Neuron (in vitro differentiated cells): ENCODE measurements at regions not wholly inside any gene's neighbourhood (a gene's known extent, or its start where the extent isn't known, plus 50 kb on each side); places are given as distances from the start of the nearest gene placed in this dataset.

Experiments used
- H2AFZ ChIP-seq: one replicate; pipeline ENCODE4 v1.6.1; 2013; ENCODE audit warnings: low read depth, mild to moderate bottlenecking, inconsistent platforms, low read length, moderate library complexity
- H3K27me3 ChIP-seq: one replicate; pipeline ENCODE4 v1.6.1; 2013; ENCODE audit warnings: low read length; ENCODE audit not compliant: insufficient read depth
- H3K36me3 ChIP-seq: one replicate; pipeline ENCODE4 v1.6.1; 2013; ENCODE audit warnings: low read length; ENCODE audit not compliant: insufficient read depth
- H3K4me1 ChIP-seq: one replicate; pipeline ENCODE4 v1.6.1; 2013; ENCODE audit warnings: low read length; ENCODE audit not compliant: insufficient read depth
- H3K4me3 ChIP-seq: 2 replicates; pipeline ENCODE4 v1.5.1; 2013; ENCODE audit warnings: mild to moderate bottlenecking, low read length, moderate library complexity
- H3K9me3 ChIP-seq: one replicate; pipeline ENCODE4 v1.6.1; 2013; ENCODE audit warnings: low read length

DNA sequence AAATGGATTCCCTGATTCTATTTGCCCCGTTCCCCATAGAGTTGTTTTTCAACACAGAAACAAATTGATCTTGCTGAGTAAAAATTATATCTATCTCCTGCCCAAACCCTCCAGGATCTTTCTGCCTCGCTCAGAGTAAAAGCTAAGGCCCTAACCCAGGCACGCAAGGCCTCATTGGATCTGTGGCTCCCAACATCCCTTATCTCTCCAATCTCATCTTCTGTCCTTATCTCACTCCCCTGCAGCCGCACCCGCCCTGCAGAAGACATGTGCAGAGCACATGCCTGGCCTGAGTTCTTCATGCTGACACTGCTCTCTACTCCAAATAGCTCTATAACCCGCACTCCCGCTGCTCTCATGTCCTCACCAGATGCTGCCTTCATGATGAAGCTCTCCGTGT is 543.8 kb upstream of the ZFP42 start:
- H3K9me3 ChIP-seq = no peaks in the 10 kb centered on the region
- H2AFZ ChIP-seq = no peak overlapping the region
- no peaks in the 10 kb centered on the region for H3K36me3 ChIP-seq
- no peak overlapping the region for H3K4me3 ChIP-seq
- no peaks in the 10 kb centered on the region for H3K4me1 ChIP-seq
- H3K27me3 ChIP-seq = no peaks in the 10 kb centered on the region

DNA sequence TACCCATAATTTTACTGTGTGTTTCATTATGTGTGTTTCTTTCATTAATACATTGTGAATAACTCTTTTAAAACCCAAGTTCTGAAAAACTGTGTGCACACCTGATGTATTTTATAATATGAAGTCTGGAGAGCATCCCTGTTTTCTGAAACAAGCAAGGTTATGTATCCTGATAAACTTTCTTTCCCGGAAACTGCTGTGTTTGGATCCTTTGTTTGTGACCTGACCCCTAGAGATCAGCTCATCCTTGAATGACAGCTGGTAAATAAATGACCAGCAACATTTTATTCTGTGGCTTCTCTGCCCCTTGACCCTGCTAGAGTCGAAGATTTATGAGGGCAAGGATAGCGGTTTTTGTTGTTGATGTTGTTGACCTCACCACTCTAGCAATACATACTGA is 535.6 kb upstream of the ZFP42 start:
- no peak overlapping the region for H2AFZ ChIP-seq
- no peaks in the 10 kb centered on the region for H3K4me1 ChIP-seq
- H3K4me3 ChIP-seq = no peak overlapping the region
- H3K27me3 ChIP-seq = no peaks in the 10 kb centered on the region
- no peaks in the 10 kb centered on the region for H3K9me3 ChIP-seq
- H3K36me3 ChIP-seq = no peaks in the 10 kb centered on the region

DNA sequence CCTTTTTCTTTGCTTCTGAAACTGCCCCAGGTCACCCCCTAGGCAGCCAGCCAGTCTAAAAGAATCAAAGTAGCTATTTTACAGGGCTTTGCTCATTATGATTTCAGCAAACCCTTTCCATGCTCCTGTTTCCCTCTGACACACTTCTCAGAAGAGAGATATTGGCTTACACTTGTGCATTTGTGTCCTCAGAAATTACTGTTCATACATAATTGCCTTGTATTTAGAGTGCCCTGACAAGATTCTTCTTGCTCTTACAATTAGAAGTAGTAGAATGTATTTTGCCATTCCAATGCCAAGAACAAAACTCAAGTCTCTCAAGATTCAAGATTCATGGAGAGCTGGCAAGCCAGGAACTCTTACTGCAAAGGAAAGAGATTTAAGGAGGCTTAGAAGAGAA is 531.0 kb upstream of the ZFP42 start:
- no peak overlapping the region for H2AFZ ChIP-seq
- no peaks in the 10 kb centered on the region for H3K9me3 ChIP-seq
- H3K36me3 ChIP-seq = no peaks in the 10 kb centered on the region
- H3K4me3 ChIP-seq = no peak overlapping the region
- no peaks in the 10 kb centered on the region for H3K27me3 ChIP-seq
- no peaks in the 10 kb centered on the region for H3K4me1 ChIP-seq

DNA sequence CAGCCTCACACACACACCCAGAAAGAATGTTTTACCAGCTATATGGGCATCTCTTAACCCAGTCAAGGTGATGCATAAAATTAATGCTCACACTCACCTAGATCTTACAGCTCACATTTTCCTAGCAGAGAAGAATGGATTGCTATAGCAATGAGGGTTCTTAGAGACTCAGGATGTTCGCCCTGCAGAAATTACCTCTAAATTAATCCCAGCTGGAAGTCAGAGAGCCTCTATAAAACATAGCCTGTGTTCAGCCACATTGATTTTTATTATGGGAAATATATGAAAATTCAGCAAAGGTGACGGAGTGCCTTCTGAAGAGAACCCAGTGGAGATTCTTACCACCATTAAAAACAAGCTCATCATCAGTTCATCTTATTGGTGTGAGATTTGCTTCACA is 528.3 kb upstream of the ZFP42 start:
- Histone ChIP-seq H2AFZ (no peak overlapping the region), H3K36me3 (no peaks in the 10 kb centered on the region), H3K4me1 (no peaks in the 10 kb centered on the region), H3K9me3 (no peaks in the 10 kb centered on the region), H3K4me3 (no peak overlapping the region), H3K27me3 (no peaks in the 10 kb centered on the region)

DNA sequence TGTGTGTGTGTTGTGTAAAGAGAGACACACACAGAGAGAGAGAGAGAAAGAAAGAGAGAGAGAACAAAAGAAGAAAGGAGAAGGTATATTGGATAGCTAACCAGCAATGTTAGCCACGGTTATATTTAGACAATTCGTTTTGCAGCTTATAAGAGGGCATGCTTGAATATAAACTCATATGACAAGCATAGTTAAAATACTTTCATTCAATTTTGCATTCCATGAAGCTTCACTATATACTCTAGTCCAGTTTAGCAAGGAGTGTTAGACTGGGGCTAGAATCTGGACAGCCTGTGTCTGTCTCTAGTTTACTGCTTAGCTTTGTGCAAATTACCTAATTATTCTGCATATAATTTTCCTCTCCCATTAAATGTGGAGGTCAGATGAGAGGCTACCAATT is 525.9 kb upstream of the ZFP42 start:
- H3K4me3 ChIP-seq = no peak overlapping the region
- H3K4me1 ChIP-seq = no peaks in the 10 kb centered on the region
- H3K36me3 ChIP-seq = no peaks in the 10 kb centered on the region
- H3K27me3 ChIP-seq = no peaks in the 10 kb centered on the region
- no peak overlapping the region for H2AFZ ChIP-seq
- no peaks in the 10 kb centered on the region for H3K9me3 ChIP-seq

DNA sequence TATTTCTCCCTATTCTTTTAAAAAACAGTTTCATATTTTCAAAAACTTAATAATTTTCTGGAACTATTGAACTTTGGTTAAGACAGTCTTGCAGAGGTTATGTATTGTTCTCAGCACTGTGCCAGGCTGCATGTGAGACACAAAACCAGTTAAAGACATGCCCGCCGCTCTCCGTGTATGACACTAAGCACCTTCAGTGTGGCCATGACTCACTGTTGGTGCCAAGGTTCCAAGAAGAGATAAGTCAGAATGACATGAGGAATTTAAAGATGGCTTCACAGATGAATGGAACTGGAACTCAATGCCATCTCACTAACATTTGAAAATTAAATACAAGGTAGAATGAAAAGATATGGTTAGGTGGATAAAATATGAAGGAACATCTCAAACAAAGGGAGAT is 525.5 kb upstream of the ZFP42 start:
- Histone ChIP-seq H3K4me1 (no peaks in the 10 kb centered on the region), H3K36me3 (no peaks in the 10 kb centered on the region), H3K9me3 (no peaks in the 10 kb centered on the region), H3K4me3 (no peak overlapping the region), H3K27me3 (no peaks in the 10 kb centered on the region), H2AFZ (no peak overlapping the region)

DNA sequence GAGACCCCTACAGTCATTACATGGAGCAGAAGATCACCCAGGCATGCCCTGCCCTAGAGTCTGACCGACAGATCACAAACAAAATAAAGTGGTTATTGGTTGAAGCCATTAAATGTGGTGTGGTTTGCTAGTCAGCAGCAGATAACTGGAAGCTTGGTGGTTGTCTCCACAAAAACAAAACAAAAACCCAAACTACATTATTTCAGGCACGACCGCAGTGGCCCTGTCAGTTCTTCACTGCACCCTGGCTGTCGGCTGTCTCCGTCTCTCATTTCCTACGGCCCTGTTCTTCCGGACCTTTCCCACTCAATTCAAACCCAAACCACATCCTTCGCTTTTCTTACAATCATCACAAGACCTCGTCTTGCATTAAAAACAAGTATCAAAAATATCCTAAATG is 521.3 kb upstream of the ZFP42 start:
- Histone ChIP-seq H3K4me1 (no peaks in the 10 kb centered on the region), H2AFZ (no peak overlapping the region), H3K27me3 (no peaks in the 10 kb centered on the region), H3K4me3 (no peak overlapping the region), H3K9me3 (no peaks in the 10 kb centered on the region), H3K36me3 (no peaks in the 10 kb centered on the region)

DNA sequence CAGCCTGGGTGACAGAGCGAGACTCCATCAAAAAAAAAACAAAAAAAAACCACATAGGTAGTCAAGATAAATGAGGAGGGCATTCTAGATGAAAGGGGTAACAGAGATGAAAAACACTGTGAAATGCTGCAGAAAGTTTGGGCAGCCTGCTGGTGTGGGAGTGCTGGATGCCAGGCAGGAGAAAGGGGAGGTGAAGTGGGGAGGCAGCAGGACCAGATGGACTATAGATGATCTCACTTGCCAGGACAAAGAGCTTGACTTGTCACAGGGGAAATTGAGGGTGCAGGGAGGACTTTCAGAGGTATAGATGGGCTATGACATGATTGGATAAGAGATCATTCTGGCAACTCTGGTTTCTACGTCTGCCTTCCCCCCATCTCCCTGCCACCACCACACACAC is 519.7 kb upstream of the ZFP42 start:
- H3K4me3 ChIP-seq = no peak overlapping the region
- H2AFZ ChIP-seq = no peak overlapping the region
- H3K36me3 ChIP-seq = no peaks in the 10 kb centered on the region
- H3K27me3 ChIP-seq = no peaks in the 10 kb centered on the region
- no peaks in the 10 kb centered on the region for H3K4me1 ChIP-seq
- no peaks in the 10 kb centered on the region for H3K9me3 ChIP-seq

DNA sequence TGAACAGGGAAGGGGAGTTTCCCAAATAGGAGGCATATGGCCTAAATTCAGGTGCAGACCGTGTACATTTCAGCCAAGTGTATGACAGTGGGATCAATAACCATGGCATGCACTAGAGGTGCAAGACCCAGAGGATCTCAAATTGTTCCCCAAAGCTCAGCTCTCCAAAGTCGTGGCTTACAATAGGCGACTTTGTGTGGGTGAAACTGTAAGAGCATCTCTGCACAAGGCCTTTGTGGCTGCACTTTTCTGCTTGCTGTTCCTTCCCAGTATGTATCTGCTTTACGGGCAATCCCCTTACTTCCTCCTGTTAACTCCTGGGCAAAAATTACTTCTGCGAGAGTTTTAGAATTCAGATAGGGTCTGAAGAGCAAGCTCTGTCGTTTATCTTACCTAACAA is 518.3 kb upstream of the ZFP42 start:
- Histone ChIP-seq H2AFZ (no peak overlapping the region), H3K4me1 (no peaks in the 10 kb centered on the region), H3K27me3 (no peaks in the 10 kb centered on the region), H3K4me3 (no peak overlapping the region), H3K9me3 (no peaks in the 10 kb centered on the region), H3K36me3 (no peaks in the 10 kb centered on the region)

DNA sequence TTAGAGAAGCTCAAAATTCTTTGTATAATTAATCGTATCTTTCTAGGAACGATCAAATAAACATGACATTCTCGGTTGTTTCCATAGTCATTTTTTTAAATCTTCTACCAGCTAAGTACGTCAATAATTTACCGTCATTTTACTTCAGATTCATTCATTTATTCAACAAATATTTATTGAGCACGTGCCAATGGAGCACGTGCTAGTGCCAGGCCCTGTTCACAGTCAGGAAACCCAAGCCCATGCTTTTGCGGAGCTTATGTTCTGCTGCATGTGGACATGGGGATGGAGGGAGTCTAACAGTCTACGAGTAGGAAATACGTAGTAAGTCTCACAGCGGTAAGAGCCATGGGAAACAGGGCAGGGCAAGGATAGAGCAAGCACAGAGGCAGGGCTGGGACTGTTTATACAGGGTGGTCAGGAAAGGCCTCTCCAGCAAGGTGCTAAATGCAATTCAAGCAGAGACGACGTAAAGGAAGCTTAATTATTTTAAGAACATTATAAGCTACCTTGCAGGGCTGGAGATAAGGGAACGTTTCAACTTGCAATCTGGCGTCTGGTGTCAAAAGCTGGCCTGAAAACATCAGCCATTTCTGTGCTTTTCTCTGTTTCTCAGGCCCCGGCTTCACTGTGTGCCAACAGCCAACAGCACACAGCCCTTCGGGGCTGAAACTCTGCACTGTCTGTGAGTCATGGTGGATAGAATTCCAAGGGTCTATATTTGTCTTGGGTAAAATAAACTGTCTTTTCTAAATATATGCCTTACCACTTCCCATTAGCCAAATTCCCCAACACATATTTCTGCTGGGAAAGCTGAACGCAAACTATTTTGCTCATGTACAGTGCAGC is 517.1 kb upstream of the ZFP42 start:
- no peak overlapping the region for H2AFZ ChIP-seq
- no peaks in the 10 kb centered on the region for H3K9me3 ChIP-seq
- H3K36me3 ChIP-seq = no peaks in the 10 kb centered on the region
- no peak overlapping the region for H3K4me3 ChIP-seq
- H3K4me1 ChIP-seq = no peaks in the 10 kb centered on the region
- H3K27me3 ChIP-seq = no peaks in the 10 kb centered on the region

DNA sequence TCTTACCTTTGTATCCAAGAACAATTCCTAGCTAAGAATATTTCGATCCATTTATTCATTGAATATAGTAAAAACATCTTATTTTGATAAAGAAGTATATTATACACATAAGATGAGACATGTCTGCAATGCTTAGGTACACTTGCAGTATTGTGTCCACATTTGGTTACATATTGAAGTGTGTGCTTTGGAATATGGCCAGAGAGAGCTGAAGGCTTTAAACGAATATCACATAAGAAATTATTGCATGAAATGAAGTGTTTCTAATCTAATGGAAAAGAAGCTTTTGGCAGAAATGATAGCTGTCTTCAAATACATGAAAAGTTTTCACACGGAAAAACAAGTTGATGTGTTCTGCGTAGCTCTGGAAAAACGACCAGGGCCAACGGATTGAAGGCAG is 516.1 kb upstream of the ZFP42 start:
- Histone ChIP-seq H3K4me1 (no peaks in the 10 kb centered on the region), H3K27me3 (no peaks in the 10 kb centered on the region), H3K9me3 (no peaks in the 10 kb centered on the region), H3K4me3 (no peak overlapping the region), H3K36me3 (no peaks in the 10 kb centered on the region), H2AFZ (no peak overlapping the region)

DNA sequence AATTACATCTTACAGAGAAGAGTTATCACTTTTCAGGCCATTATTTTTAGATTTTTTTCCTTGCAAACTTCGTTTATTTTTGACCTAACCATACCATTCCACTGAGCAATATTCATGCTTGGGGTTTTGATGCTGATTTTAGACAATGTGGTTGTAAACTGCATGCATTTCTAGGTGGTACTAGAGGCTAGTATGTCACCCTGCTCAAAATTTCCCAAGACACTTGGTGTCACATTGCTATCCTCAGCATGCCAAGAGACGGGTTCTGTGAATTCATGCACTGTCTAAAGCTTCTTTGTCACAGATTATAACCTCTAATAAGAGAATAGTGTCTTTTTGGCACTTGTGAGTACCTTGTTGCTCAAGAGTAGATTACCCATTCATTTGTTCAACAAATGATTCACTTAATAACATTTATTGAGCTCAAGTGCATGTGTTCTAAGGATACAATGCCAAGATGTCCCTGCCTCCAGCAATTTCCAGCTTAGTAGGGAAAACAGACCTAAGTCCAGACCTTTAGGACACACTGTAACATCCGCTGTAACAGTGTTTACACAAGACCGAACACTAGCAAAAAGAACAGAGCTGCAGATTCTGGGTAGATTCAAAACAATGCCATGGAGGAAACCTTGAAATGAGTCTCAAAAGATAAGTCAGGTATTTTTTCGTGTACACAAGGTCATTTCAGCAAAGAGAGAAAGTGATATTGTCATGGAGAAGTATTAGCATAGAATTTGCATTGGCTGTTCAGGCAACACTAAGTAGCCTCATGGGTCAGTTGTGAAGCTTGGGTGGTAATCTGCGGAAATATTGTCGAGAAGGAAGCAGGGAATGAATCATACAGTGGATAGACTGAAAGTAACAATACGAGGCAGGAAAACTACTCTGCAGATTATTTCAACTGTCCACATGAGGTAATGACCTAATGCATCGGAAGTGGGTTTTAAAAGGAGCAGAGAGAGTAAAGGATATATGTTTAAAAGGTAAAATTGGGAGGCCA is 515.1 kb upstream of the ZFP42 start:
- no peaks in the 10 kb centered on the region for H3K9me3 ChIP-seq
- H3K4me1 ChIP-seq = no peaks in the 10 kb centered on the region
- no peaks in the 10 kb centered on the region for H3K27me3 ChIP-seq
- no peaks in the 10 kb centered on the region for H3K36me3 ChIP-seq
- H3K4me3 ChIP-seq = no peak overlapping the region
- H2AFZ ChIP-seq = no peak overlapping the region

DNA sequence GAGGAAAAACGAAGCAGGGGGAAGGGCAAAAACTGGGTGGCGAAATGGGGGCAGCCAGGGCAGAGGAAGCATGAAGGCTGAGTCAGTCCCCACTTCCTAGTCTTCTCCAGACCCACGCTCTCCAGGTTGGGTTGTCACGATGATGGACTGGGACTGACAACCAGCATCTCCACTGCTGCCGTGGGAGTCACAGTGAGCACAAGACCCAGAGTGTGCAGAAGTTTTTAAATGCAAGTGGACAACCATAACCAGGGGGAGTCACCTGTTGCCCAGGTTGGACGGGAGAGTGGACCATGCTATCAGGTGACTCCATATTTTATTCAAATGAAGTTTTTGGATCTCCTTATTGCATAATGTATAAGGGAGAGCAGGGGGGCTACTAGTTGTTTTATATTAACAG is 511.4 kb upstream of the ZFP42 start:
- Histone ChIP-seq H3K4me1 (no peaks in the 10 kb centered on the region), H3K27me3 (no peaks in the 10 kb centered on the region), H3K4me3 (no peak overlapping the region), H3K9me3 (no peaks in the 10 kb centered on the region), H3K36me3 (no peaks in the 10 kb centered on the region), H2AFZ (no peak overlapping the region)
